ENCODE measurements at regions not wholly inside any gene's neighbourhood (a gene's known extent, or its start where the extent isn't known, plus 50 kb on each side); places are given as distances from the start of the nearest gene placed in this dataset.
"Not testable (repeated sequence)": the region's sequence is repeated elsewhere in the genome, so short reads cannot be mapped to it uniquely, and the experiment has no call there.

DNA sequence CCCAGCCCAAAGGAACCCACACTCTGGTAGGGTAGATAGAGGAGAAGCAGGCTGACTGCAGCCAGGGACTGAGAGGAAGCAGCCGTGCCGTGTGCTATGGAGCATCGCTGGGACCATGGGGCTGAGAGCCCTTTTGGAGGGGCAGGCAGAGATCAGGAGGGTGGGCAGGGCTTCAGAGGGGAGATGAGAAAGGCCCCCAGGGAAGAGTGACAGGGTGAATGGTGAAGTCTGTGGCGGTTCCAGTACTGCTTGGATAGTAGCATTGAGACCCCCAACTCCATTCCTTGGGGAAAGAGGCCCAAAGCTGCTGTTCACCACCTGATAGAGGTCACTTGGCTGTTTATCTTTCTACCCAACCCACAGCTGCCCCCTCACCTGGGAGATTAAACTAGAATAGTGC, 80.0 kb upstream of the MRPS22 start:
- DNase-seq (ENCODE audit: low spot score) = no peak
- H3K4me1 ChIP-seq (ENCODE audit: control insufficient read depth in 1 of 2, low read depth in 2 of 2) = no peaks in the 10 kb centered on the region

DNA sequence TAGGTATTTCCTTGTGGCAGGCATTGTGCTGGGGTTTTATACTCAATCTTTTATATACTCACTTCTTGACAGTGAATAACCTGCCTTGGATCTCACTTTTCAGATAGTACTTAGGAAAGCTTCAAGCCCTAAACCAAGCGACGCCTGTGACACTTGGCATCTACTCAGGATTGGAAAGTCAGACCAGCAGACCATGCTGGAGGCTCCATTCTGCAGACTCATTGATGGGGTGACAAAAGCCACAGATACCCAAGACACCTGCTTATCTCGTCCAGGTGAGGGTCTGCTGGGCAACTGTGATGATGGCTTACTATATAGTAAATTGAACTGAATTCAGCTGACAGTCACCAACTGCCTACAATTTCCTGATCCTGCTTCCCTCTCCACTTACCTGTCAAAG, 79.4 kb upstream of the MRPS22 start:
- H3K9me3 ChIP-seq = no peaks in the 10 kb centered on the region
- H3K27ac ChIP-seq = no peak overlapping the region
- TF ChIP-seq, protein P1, sequence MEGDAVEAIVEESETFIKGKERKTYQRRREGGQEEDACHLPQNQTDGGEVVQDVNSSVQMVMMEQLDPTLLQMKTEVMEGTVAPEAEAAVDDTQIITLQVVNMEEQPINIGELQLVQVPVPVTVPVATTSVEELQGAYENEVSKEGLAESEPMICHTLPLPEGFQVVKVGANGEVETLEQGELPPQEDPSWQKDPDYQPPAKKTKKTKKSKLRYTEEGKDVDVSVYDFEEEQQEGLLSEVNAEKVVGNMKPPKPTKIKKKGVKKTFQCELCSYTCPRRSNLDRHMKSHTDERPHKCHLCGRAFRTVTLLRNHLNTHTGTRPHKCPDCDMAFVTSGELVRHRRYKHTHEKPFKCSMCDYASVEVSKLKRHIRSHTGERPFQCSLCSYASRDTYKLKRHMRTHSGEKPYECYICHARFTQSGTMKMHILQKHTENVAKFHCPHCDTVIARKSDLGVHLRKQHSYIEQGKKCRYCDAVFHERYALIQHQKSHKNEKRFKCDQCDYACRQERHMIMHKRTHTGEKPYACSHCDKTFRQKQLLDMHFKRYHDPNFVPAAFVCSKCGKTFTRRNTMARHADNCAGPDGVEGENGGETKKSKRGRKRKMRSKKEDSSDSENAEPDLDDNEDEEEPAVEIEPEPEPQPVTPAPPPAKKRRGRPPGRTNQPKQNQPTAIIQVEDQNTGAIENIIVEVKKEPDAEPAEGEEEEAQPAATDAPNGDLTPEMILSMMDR (IDR thresholded peaks at IDR 0.05) = no peak
- H3K27me3 ChIP-seq (replicated peaks; ENCODE audit: insufficient read depth) = no peaks in the 10 kb centered on the region
- no peaks in the 10 kb centered on the region for H3K4me1 ChIP-seq (ENCODE audit: control insufficient read depth in 1 of 2, low read depth in 2 of 2)
- H3K4me3 ChIP-seq = no peak overlapping the region
- no peaks in the 10 kb centered on the region for H3K36me3 ChIP-seq
- DNase-seq (ENCODE audit: low spot score) (no peak), ATAC-seq (ENCODE audit: insufficient number of reproducible peaks, low FRiP score, low read depth) (no peak)

More for the DNA sequence above, 80.0 kb upstream of the MRPS22 start:
- Histone ChIP-seq H3K36me3 (no peaks in the 10 kb centered on the region), H3K27me3 (replicated peaks; ENCODE audit: insufficient read depth) (no peaks in the 10 kb centered on the region), H3K9me3 (no peaks in the 10 kb centered on the region), H3K4me3 (no peak overlapping the region), H3K27ac (no peak overlapping the region)
- no peak for ATAC-seq (ENCODE audit: insufficient number of reproducible peaks, low FRiP score, low read depth)
- TF ChIP-seq, protein P1 (IDR thresholded peaks at IDR 0.05) = no peak

DNA sequence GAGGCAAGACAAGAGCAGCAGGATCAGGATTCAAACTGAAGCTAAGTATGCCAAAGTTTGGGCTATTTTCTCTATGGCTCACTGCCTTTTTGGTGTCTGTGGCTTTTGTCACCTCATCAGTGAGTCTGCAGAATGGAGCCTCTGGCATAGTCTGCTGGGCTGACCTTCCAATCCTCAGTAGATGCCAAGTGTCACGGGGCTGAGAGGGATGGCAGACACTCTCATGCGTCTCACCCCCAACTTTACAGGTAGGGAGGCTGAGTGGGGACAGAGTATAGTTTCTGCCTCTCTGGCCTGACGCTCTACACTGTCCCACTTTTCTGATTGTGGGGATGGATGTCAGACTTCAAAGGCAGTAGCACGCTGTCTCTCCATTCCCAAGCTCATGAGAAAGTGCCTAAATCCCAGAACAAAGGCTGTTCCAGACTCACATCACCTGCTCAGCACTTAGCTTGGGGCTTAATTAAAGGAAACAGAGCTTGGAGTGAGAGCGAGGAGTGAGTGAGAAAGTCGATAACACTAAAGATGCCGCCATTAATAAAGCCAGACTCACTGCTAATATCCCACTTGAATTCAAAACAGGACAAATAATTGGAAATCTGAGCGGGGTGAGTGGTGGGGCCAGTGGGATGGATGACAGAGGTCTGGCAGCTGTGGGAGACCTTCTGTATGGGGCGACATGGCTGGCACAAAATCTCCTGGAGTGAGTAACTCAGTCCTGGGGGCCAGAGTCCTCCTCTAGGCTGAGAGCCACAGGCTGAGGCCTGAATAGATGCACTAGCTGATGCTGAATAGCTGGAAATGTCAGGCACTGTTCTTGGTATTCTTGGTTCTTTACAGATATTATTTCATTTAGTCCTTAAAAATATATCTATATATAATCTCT, 78.4 kb upstream of the MRPS22 start:
- H3K4me3 ChIP-seq = no peak overlapping the region
- no peaks in the 10 kb centered on the region for H3K36me3 ChIP-seq
- H3K27ac ChIP-seq = no peak overlapping the region
- ATAC-seq (ENCODE audit: insufficient number of reproducible peaks, low FRiP score, low read depth) = no peak
- H3K4me1 ChIP-seq (ENCODE audit: control insufficient read depth in 1 of 2, low read depth in 2 of 2) = no peaks in the 10 kb centered on the region
- no peak for DNase-seq (ENCODE audit: low spot score)
- no peaks in the 10 kb centered on the region for H3K27me3 ChIP-seq (replicated peaks; ENCODE audit: insufficient read depth)
- H3K9me3 ChIP-seq = no peaks in the 10 kb centered on the region
- TF ChIP-seq, protein P1 (IDR thresholded peaks at IDR 0.05) = no peak

DNA sequence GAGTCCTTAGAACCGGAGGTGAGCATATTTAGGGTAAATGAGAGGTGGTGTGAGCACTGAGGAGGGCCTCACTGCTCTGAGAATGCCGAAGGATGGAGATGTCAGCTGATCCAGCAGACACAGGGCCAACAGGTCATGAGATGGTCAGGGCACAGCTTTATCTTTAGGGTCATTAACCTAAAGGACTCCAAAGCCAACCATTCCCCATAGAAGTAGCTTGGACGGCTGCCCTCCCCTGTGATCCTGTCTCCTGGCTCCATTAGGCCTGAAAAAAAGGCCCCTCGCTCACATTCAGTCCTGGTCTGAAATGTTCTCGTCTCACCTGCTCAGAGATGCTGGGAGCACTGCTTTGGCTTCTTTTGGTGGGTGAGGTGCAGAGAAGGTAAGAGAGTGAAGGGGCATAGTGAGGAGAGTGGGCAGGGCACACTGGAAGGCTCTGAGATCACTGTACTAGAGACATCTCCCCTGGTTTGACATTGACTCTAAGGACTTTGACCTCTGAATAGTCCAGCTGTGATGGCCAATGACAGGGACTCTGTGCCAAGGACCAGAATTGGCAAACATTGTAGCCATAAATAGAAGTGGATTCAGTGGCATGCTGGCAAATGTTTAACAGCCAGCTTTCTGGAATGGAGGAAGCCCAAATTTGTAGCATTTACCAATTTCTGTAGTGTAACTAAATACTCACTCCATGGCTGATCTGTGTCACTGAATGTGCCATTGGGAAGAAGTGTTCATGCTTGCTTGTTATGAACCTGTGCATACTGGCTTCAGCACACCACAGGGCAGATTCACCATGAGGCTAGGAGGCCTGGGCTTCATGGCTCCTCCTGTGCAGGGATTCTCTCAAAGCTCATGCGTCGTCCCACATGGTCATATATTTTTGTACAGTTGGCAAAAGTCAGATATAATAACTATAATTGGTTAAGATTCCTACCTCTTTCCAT, 76.2 kb upstream of the MRPS22 start:
- Histone ChIP-seq H3K27ac (no peak overlapping the region), H3K9me3 (no peaks in the 10 kb centered on the region), H3K4me3 (no peak overlapping the region), H3K27me3 (replicated peaks; ENCODE audit: insufficient read depth) (no peaks in the 10 kb centered on the region), H3K36me3 (no peaks in the 10 kb centered on the region), H3K4me1 (ENCODE audit: control insufficient read depth in 1 of 2, low read depth in 2 of 2) (no peaks in the 10 kb centered on the region)
- DNase-seq (ENCODE audit: low spot score) (no peak), ATAC-seq (ENCODE audit: insufficient number of reproducible peaks, low FRiP score, low read depth) (no peak)
- TF ChIP-seq, protein P1 (IDR thresholded peaks at IDR 0.05) = no peak

DNA sequence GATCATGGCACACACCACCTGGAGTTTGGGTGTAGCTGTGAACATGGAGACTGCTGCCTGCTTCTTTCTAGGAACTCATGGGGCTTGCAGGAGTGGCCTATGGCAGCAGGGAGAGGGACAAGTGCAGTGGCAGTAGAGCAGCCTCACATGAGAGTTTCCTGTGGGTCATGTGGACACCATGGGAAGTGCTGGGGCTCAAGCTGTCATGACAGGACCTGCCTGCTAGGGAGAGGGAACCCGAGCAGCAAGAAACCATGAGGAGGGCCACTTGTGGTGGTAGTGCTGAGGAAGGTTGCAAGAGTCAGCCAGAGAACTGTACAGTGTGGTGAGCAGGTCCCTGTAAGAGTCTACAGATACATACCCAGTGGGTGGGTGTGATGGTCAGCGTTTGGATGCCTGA, 73.8 kb upstream of the MRPS22 start:
- H3K27ac ChIP-seq = no peak overlapping the region
- no peaks in the 10 kb centered on the region for H3K27me3 ChIP-seq (replicated peaks; ENCODE audit: insufficient read depth)
- ATAC-seq (ENCODE audit: insufficient number of reproducible peaks, low FRiP score, low read depth) (no peak), DNase-seq (ENCODE audit: low spot score) (no peak)
- TF ChIP-seq, protein P1 (IDR thresholded peaks at IDR 0.05) = no peak
- no peaks in the 10 kb centered on the region for H3K36me3 ChIP-seq
- no peak overlapping the region for H3K4me3 ChIP-seq
- H3K9me3 ChIP-seq = no peaks in the 10 kb centered on the region
- H3K4me1 ChIP-seq (ENCODE audit: control insufficient read depth in 1 of 2, low read depth in 2 of 2) = no peaks in the 10 kb centered on the region

DNA sequence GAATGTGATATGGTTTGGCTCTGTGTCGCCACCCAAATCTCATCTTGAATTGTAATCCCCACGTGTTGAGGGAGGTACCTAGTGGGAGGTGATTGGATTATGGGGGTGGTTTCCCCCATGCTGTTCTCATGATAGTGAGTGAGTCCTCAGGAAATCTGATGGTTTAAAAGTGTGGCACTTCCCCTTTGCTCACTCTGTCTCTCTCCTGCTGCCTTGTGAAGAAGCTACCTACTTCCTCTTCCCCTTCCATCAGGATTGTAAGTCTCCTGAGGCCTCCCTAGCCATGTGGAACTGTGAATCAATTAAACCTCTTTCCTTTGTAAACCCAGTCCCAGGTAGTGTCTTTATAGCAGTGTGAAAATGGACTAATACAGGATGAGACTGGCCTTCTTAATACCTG, 73.2 kb upstream of the MRPS22 start:
- not testable (repeated sequence) for H3K27ac ChIP-seq; DNase-seq (ENCODE audit: low spot score); H3K9me3 ChIP-seq

More for the DNA sequence above, 73.2 kb upstream of the MRPS22 start:
- not testable (repeated sequence) for ATAC-seq (ENCODE audit: insufficient number of reproducible peaks, low FRiP score, low read depth); H3K4me3 ChIP-seq; H3K27me3 ChIP-seq (replicated peaks; ENCODE audit: insufficient read depth); H3K4me1 ChIP-seq (ENCODE audit: control insufficient read depth in 1 of 2, low read depth in 2 of 2); H3K36me3 ChIP-seq
